ENCODE measurements at regions not wholly inside any gene's neighbourhood (a gene's known extent, or its start where the extent isn't known, plus 50 kb on each side); places are given as distances from the start of the nearest gene placed in this dataset.

- no peak for DNase-seq
- H3K27me3 Mint-ChIP-seq (ENCODE audit: unreplicated experiment): no peaks in the 10 kb centered on the region
- H3K9me3 Mint-ChIP-seq (ENCODE audit: unreplicated experiment): no peaks in the 10 kb centered on the region
- H3K4me3 Mint-ChIP-seq (ENCODE audit: unreplicated experiment): no peak overlapping the region
- H3K4me1 Mint-ChIP-seq (ENCODE audit: low read depth, unreplicated experiment): peaks cover 7% of the 10 kb centered on the region
- no peak overlapping the region for H3K27ac Mint-ChIP-seq (ENCODE audit: unreplicated experiment)
- no peaks in the 10 kb centered on the region for H3K36me3 Mint-ChIP-seq (ENCODE audit: unreplicated experiment)
- no peak for TF ChIP-seq CTCF (IDR thresholded peaks at IDR 0.05; ENCODE audit: partially characterized antibody, unreplicated experiment)
Observed at GRCh38 chr6:153572371-153572770, 441.3 kb upstream of the RGS17 start.

- H3K27ac Mint-ChIP-seq (ENCODE audit: unreplicated experiment): no peak overlapping the region
- no peaks in the 10 kb centered on the region for H3K9me3 Mint-ChIP-seq (ENCODE audit: unreplicated experiment)
- no peak for DNase-seq
- H3K4me1 Mint-ChIP-seq (ENCODE audit: low read depth, unreplicated experiment): peaks cover 7% of the 10 kb centered on the region
- no peaks in the 10 kb centered on the region for H3K36me3 Mint-ChIP-seq (ENCODE audit: unreplicated experiment)
- TF ChIP-seq CTCF (IDR thresholded peaks at IDR 0.05; ENCODE audit: partially characterized antibody, unreplicated experiment): no peak
- no peak overlapping the region for H3K4me3 Mint-ChIP-seq (ENCODE audit: unreplicated experiment)
- H3K27me3 Mint-ChIP-seq (ENCODE audit: unreplicated experiment): no peaks in the 10 kb centered on the region
Observed at GRCh38 chr6:153568628-153569027, 437.5 kb upstream of the RGS17 start.

- Mint-ChIP-seq H3K4me1 (ENCODE audit: low read depth, unreplicated experiment) (no peaks in the 10 kb centered on the region), H3K4me3 (ENCODE audit: unreplicated experiment) (no peak overlapping the region), H3K9me3 (ENCODE audit: unreplicated experiment) (no peaks in the 10 kb centered on the region), H3K27me3 (ENCODE audit: unreplicated experiment) (no peaks in the 10 kb centered on the region), H3K36me3 (ENCODE audit: unreplicated experiment) (no peaks in the 10 kb centered on the region), H3K27ac (ENCODE audit: unreplicated experiment) (no peak overlapping the region)
- TF ChIP-seq CTCF (IDR thresholded peaks at IDR 0.05; ENCODE audit: partially characterized antibody, unreplicated experiment): no peak
- DNase-seq: no peak
Observed at GRCh38 chr6:153564803-153565202, 433.7 kb upstream of the RGS17 start.

GRCh38 chr6:153563001-153563400 lies 431.9 kb upstream of the RGS17 start:
- no peaks in the 10 kb centered on the region for H3K4me1 Mint-ChIP-seq (ENCODE audit: low read depth, unreplicated experiment)
- no peak overlapping the region for H3K27ac Mint-ChIP-seq (ENCODE audit: unreplicated experiment)
- no peaks in the 10 kb centered on the region for H3K27me3 Mint-ChIP-seq (ENCODE audit: unreplicated experiment)
- peak; percentile 31 for TF ChIP-seq CTCF (IDR thresholded peaks at IDR 0.05; ENCODE audit: partially characterized antibody, unreplicated experiment)
- no peaks in the 10 kb centered on the region for H3K36me3 Mint-ChIP-seq (ENCODE audit: unreplicated experiment)
- no peak overlapping the region for H3K4me3 Mint-ChIP-seq (ENCODE audit: unreplicated experiment)
- no peak for DNase-seq
- H3K9me3 Mint-ChIP-seq (ENCODE audit: unreplicated experiment): no peaks in the 10 kb centered on the region

GRCh38 chr6:153553627-153554026 lies 422.5 kb upstream of the RGS17 start:
- no peak for DNase-seq
- Mint-ChIP-seq H3K36me3 (ENCODE audit: unreplicated experiment) (no peaks in the 10 kb centered on the region), H3K27me3 (ENCODE audit: unreplicated experiment) (no peaks in the 10 kb centered on the region), H3K9me3 (ENCODE audit: unreplicated experiment) (no peaks in the 10 kb centered on the region), H3K4me3 (ENCODE audit: unreplicated experiment) (no peak overlapping the region), H3K4me1 (ENCODE audit: low read depth, unreplicated experiment) (no peaks in the 10 kb centered on the region), H3K27ac (ENCODE audit: unreplicated experiment) (no peak overlapping the region)
- no peak for TF ChIP-seq CTCF (IDR thresholded peaks at IDR 0.05; ENCODE audit: partially characterized antibody, unreplicated experiment)
